Uterus (tissue), 3 donors: ENCODE measurements at regions not wholly inside any gene's neighbourhood (a gene's known extent, or its start where the extent isn't known, plus 50 kb on each side); places are given as distances from the start of the nearest gene placed in this dataset.

ENCODE experiments used
- DNase-seq, 2 donors: peaks; one replicate each; pipeline ENCODE4 v3.0.0-alpha.2; 2019 to 2020
- H3K27ac ChIP-seq, 2 donors: fragments of 200-600 bp; sonication (generic); 1 replicate in 1 of 2; 2 replicates in 1 of 2; pipeline ENCODE4 v1.5.1; 2016 to 2018
- H3K27me3 ChIP-seq, 2 donors: fragments of 200-600 bp; sonication (generic); one replicate each; pipeline ENCODE4 v1.5.1; 2018 to 2019; ENCODE audit warnings: control low read depth in 1 of 2
- H3K36me3 ChIP-seq, 2 donors: fragments of 200-600 bp; sonication (generic); one replicate each; pipeline ENCODE4 v1.5.1; 2019; ENCODE audit warnings: control low read depth in 1 of 2
- H3K4me1 ChIP-seq, 2 donors: fragments of 200-600 bp; sonication (generic); one replicate each; pipeline ENCODE4 v1.5.1; 2018 to 2019; ENCODE audit warnings: control low read depth in 1 of 2
- H3K4me3 ChIP-seq, 2 donors: fragments of 200-600 bp; sonication (generic); 1 replicate in 1 of 2; 2 replicates in 1 of 2; pipeline ENCODE4 v1.5.1; 2018 to 2019; ENCODE audit warnings: mild to moderate bottlenecking in 1 of 2
- H3K9me3 ChIP-seq, 2 donors: fragments of 200-600 bp; sonication (generic); one replicate each; pipeline ENCODE4 v1.5.1; 2019; ENCODE audit warnings: control low read depth in 1 of 2
- CTCF ChIP-seq, 4 experiments: fragments of 200-600 bp in 2 of 4; fragments of 450-650 bp in 2 of 4; sonication (generic) in 2 of 4; IDR thresholded peaks; one replicate each; pipeline ENCODE4 v1.5.1; 2016 to 2019; ENCODE audit warnings: antibody characterized with exemption in 4 of 4, mild to moderate bottlenecking in 2 of 4, moderate library complexity in 1 of 4
- POLR2A ChIP-seq, 2 donors: fragments of 450-650 bp; IDR thresholded peaks; one replicate each; pipeline ENCODE4 v1.6.1; 2016; ENCODE audit warnings: antibody characterized with exemption in 2 of 2, mild to moderate bottlenecking in 1 of 2, moderate library complexity in 1 of 2
- intact Hi-C: fragments of 100-400 bp; cut with DNase I; formaldehyde crosslinking; loops from one replicate; pipeline ENCODE4 v1.15.1; 2023; ENCODE audit warnings: low total_unique reads
- donor health status: DM: yes; HTN: yes; CAD: no.

- Histone ChIP-seq H3K27ac (no peak overlapping the region), H3K9me3 (no peaks in the 10 kb centered on the region), H3K4me3 (no peak overlapping the region), H3K4me1 (no peaks in the 10 kb centered on the region), H3K36me3 (no peaks in the 10 kb centered on the region), H3K27me3 (no peaks in the 10 kb centered on the region)
- TF ChIP-seq CTCF (IDR thresholded peaks at IDR 0.05): no peak
- TF ChIP-seq POLR2A (IDR thresholded peaks at IDR 0.05): no peak
- intact Hi-C loops: no loop called here
- no peak for DNase-seq
Observed at GRCh38 chr13:80177327-80177726, 163.6 kb downstream of the SPRY2 start.

GRCh38 chr13:80173224-80173623 is 167.7 kb downstream of the SPRY2 start:
- DNase-seq: no peak

GRCh38 chr13:80171096-80171495 is 169.8 kb downstream of the SPRY2 start:
- H3K36me3 ChIP-seq: no peaks in the 10 kb centered on the region
- no peak for DNase-seq
- TF ChIP-seq POLR2A (IDR thresholded peaks at IDR 0.05) (no peak), CTCF (IDR thresholded peaks at IDR 0.05) (no peak)
- H3K4me1 ChIP-seq: no peaks in the 10 kb centered on the region
- H3K27me3 ChIP-seq: no peaks in the 10 kb centered on the region
- H3K27ac ChIP-seq: no peak overlapping the region
- intact Hi-C loops: no loop called here
- H3K4me3 ChIP-seq: no peak overlapping the region
- H3K9me3 ChIP-seq: no peaks in the 10 kb centered on the region

More at GRCh38 chr13:80173224-80173623, 167.7 kb downstream of the SPRY2 start:
- Histone ChIP-seq H3K4me1 (no peaks in the 10 kb centered on the region), H3K9me3 (no peaks in the 10 kb centered on the region), H3K27ac (no peak overlapping the region), H3K4me3 (no peak overlapping the region), H3K27me3 (no peaks in the 10 kb centered on the region), H3K36me3 (no peaks in the 10 kb centered on the region)
- intact Hi-C loops: no loop called here
- no peak for TF ChIP-seq CTCF (IDR thresholded peaks at IDR 0.05)
- TF ChIP-seq POLR2A (IDR thresholded peaks at IDR 0.05): no peak

GRCh38 chr13:80168089-80168850 is 172.7 kb downstream of the SPRY2 start:
- Histone ChIP-seq H3K36me3 (no peaks in the 10 kb centered on the region), H3K9me3 (no peaks in the 10 kb centered on the region), H3K27ac (no peak overlapping the region), H3K27me3 (no peaks in the 10 kb centered on the region), H3K4me3 (no peak overlapping the region), H3K4me1 (no peaks in the 10 kb centered on the region)
- no peak for DNase-seq
- TF ChIP-seq CTCF (IDR thresholded peaks at IDR 0.05) (no peak), POLR2A (IDR thresholded peaks at IDR 0.05) (no peak)
- intact Hi-C loops: no loop called here

GRCh38 chr13:80166352-80166751 is 174.6 kb downstream of the SPRY2 start:
- no peaks in the 10 kb centered on the region for H3K27me3 ChIP-seq
- intact Hi-C loops: no loop called here
- H3K4me1 ChIP-seq: no peaks in the 10 kb centered on the region
- H3K9me3 ChIP-seq: no peaks in the 10 kb centered on the region
- no peak overlapping the region for H3K4me3 ChIP-seq
- DNase-seq: no peak
- no peak overlapping the region for H3K27ac ChIP-seq
- no peak for TF ChIP-seq CTCF (IDR thresholded peaks at IDR 0.05)
- TF ChIP-seq POLR2A (IDR thresholded peaks at IDR 0.05): no peak
- H3K36me3 ChIP-seq: no peaks in the 10 kb centered on the region
